ENCODE measurements at regions not wholly inside any gene's neighbourhood (a gene's known extent, or its start where the extent isn't known, plus 50 kb on each side); places are given as distances from the start of the nearest gene placed in this dataset.
"Not testable (repeated sequence)": the region's sequence is repeated elsewhere in the genome, so short reads cannot be mapped to it uniquely, and the experiment has no call there.

DNA sequence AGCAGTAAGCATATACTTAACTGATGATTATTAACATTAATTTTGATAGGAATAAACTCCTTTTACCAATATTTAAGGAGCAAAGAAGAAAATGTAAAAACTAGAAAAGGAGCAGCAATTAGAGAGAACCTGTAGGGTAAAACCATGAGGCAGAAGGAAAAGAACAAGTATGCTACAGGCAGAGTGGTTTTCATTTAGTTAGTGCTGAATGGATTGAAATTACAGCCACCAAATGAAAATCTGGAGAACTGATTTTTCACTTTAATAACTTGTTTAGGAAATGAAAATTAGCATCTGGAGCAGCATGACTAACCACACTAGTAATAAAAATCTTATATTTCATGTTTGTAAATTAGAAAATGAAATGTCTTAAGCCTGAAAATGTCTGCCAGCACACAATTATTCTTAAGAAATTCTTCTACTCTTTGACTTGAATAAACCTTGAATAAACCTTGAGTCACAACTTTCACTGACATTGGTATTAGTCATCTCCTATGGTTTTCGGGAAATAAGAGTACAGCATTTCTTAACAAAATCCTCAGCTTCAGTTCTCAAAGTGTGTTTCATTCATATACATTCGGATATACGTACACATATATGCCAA lies 1504.9 kb upstream of the C9orf72 start:
- no peak overlapping the region for H3K9ac ChIP-seq (ENCODE audit: insufficient read length, low read depth)

GRCh38 chr9:29100762-29101161 lies 1527.5 kb upstream of the C9orf72 start:
- no peak for TF ChIP-seq YY1 (IDR thresholded peaks at IDR 0.05; ENCODE audit: insufficient read depth, insufficient read length)
- no peak for TF ChIP-seq SUZ12 (IDR thresholded peaks at IDR 0.05; ENCODE audit: extremely low read depth, insufficient read depth, insufficient read length)
- TF ChIP-seq ZNF274 (IDR thresholded peaks at IDR 0.05; ENCODE audit: low read depth, low read length), result no peak
- no peak overlapping the region for H3K4me3 ChIP-seq (ENCODE audit: insufficient read length, low read depth)
- H3K4me1 ChIP-seq (ENCODE audit: insufficient read depth, insufficient read length), result no peaks in the 10 kb centered on the region
- H3K9me3 ChIP-seq (ENCODE audit: insufficient read depth, low read length), result no peaks in the 10 kb centered on the region
- H3K9ac ChIP-seq (ENCODE audit: insufficient read length, low read depth), result no peak overlapping the region
- DNase-seq (ENCODE audit: low read depth, low spot score), result no peak
- H3K27me3 ChIP-seq (ENCODE audit: insufficient read depth, insufficient read length), result no peaks in the 10 kb centered on the region
- H3K36me3 ChIP-seq (ENCODE audit: insufficient read depth, insufficient read length, low read length), result no peaks in the 10 kb centered on the region

More for the DNA sequence above, 1504.9 kb upstream of the C9orf72 start:
- no peak for DNase-seq (ENCODE audit: low read depth, low spot score)
- no peak overlapping the region for H3K4me3 ChIP-seq (ENCODE audit: insufficient read length, low read depth)
- H3K4me1 ChIP-seq (ENCODE audit: insufficient read depth, insufficient read length), result no peaks in the 10 kb centered on the region
- H3K36me3 ChIP-seq (ENCODE audit: insufficient read depth, insufficient read length, low read length), result no peaks in the 10 kb centered on the region
- no peaks in the 10 kb centered on the region for H3K27me3 ChIP-seq (ENCODE audit: insufficient read depth, insufficient read length)
- no peaks in the 10 kb centered on the region for H3K9me3 ChIP-seq (ENCODE audit: insufficient read depth, low read length)
- TF ChIP-seq YY1 (IDR thresholded peaks at IDR 0.05; ENCODE audit: insufficient read depth, insufficient read length) (no peak), ZNF274 (IDR thresholded peaks at IDR 0.05; ENCODE audit: low read depth, low read length) (no peak), SUZ12 (IDR thresholded peaks at IDR 0.05; ENCODE audit: extremely low read depth, insufficient read depth, insufficient read length) (no peak)

DNA sequence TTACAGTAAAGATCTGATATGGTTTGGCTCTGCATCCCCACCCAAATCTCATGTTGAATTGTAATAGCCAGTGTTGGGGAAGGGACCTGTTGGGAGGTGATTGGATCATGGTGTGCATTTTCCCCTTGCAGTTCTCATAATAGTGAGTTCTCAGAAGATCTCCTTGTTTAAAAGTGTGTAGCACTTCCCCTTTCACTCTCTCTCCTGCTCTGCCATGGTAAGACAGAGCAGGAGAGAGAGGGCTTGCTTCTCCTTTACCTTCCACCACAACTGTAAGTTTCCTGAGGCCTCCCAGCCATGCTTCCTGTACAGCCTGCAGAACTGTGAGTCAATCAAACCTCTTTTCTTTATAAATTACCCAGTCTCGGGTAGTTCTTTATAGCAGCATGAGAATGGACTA lies 1530.9 kb upstream of the C9orf72 start:
- H3K4me1 ChIP-seq (ENCODE audit: insufficient read depth, insufficient read length); H3K4me3 ChIP-seq (ENCODE audit: insufficient read length, low read depth); H3K9ac ChIP-seq (ENCODE audit: insufficient read length, low read depth); H3K9me3 ChIP-seq (ENCODE audit: insufficient read depth, low read length); H3K36me3 ChIP-seq (ENCODE audit: insufficient read depth, insufficient read length, low read length); DNase-seq (ENCODE audit: low read depth, low spot score); H3K27me3 ChIP-seq (ENCODE audit: insufficient read depth, insufficient read length): not testable (repeated sequence)

GRCh38 chr9:29118555-29118954 lies 1545.3 kb upstream of the C9orf72 start:
- no peaks in the 10 kb centered on the region for H3K9me3 ChIP-seq (ENCODE audit: insufficient read depth, low read length)
- H3K36me3 ChIP-seq (ENCODE audit: insufficient read depth, insufficient read length, low read length), result no peaks in the 10 kb centered on the region
- H3K27me3 ChIP-seq (ENCODE audit: insufficient read depth, insufficient read length), result no peaks in the 10 kb centered on the region
- no peak for DNase-seq (ENCODE audit: low read depth, low spot score)
- no peaks in the 10 kb centered on the region for H3K4me1 ChIP-seq (ENCODE audit: insufficient read depth, insufficient read length)
- TF ChIP-seq SUZ12 (IDR thresholded peaks at IDR 0.05; ENCODE audit: extremely low read depth, insufficient read depth, insufficient read length) (no peak), ZNF274 (IDR thresholded peaks at IDR 0.05; ENCODE audit: low read depth, low read length) (no peak), YY1 (IDR thresholded peaks at IDR 0.05; ENCODE audit: insufficient read depth, insufficient read length) (no peak)
- no peak overlapping the region for H3K4me3 ChIP-seq (ENCODE audit: insufficient read length, low read depth)
- H3K9ac ChIP-seq (ENCODE audit: insufficient read length, low read depth), result no peak overlapping the region

- no peak for DNase-seq (ENCODE audit: low read depth, low spot score)
- TF ChIP-seq SUZ12 (IDR thresholded peaks at IDR 0.05; ENCODE audit: extremely low read depth, insufficient read depth, insufficient read length) (no peak), ZNF274 (IDR thresholded peaks at IDR 0.05; ENCODE audit: low read depth, low read length) (no peak), YY1 (IDR thresholded peaks at IDR 0.05; ENCODE audit: insufficient read depth, insufficient read length) (no peak)
- Histone ChIP-seq H3K4me3 (ENCODE audit: insufficient read length, low read depth) (no peak overlapping the region), H3K36me3 (ENCODE audit: insufficient read depth, insufficient read length, low read length) (no peaks in the 10 kb centered on the region), H3K27me3 (ENCODE audit: insufficient read depth, insufficient read length) (no peaks in the 10 kb centered on the region), H3K9ac (ENCODE audit: insufficient read length, low read depth) (no peak overlapping the region), H3K9me3 (ENCODE audit: insufficient read depth, low read length) (peaks cover 54% of the 10 kb centered on the region), H3K4me1 (ENCODE audit: insufficient read depth, insufficient read length) (no peaks in the 10 kb centered on the region)
Measured at GRCh38 chr9:29126783-29127182, 1553.5 kb upstream of the C9orf72 start.

DNA sequence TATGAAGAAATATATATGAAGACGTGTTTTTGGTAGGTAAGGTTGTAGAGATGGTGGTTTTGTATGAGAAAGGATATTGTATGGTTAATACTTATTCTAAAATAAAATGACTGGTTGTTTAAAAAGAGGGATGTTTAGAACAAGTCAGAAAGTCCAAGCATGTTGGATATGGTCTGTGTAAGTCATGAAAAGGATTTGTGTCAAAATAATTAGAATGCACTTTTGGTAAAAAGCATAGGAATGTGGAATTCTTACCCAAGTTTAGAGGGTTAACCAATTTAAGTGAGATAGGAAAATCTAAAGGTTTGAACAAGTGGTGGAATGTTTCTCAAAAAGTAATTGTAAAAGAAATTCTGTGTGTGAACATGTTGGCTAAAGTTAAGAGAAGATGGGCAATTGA lies 1556.5 kb upstream of the C9orf72 start:
- no peaks in the 10 kb centered on the region for H3K27me3 ChIP-seq (ENCODE audit: insufficient read depth, insufficient read length)
- H3K4me1 ChIP-seq (ENCODE audit: insufficient read depth, insufficient read length), result no peaks in the 10 kb centered on the region
- H3K9ac ChIP-seq (ENCODE audit: insufficient read length, low read depth), result no peak overlapping the region
- no peaks in the 10 kb centered on the region for H3K36me3 ChIP-seq (ENCODE audit: insufficient read depth, insufficient read length, low read length)
- TF ChIP-seq SUZ12 (IDR thresholded peaks at IDR 0.05; ENCODE audit: extremely low read depth, insufficient read depth, insufficient read length), result no peak
- no peak for TF ChIP-seq YY1 (IDR thresholded peaks at IDR 0.05; ENCODE audit: insufficient read depth, insufficient read length)
- TF ChIP-seq ZNF274 (IDR thresholded peaks at IDR 0.05; ENCODE audit: low read depth, low read length), result no peak
- H3K9me3 ChIP-seq (ENCODE audit: insufficient read depth, low read length), result peaks cover 61% of the 10 kb centered on the region
- no peak overlapping the region for H3K4me3 ChIP-seq (ENCODE audit: insufficient read length, low read depth)
- no peak for DNase-seq (ENCODE audit: low read depth, low spot score)

DNA sequence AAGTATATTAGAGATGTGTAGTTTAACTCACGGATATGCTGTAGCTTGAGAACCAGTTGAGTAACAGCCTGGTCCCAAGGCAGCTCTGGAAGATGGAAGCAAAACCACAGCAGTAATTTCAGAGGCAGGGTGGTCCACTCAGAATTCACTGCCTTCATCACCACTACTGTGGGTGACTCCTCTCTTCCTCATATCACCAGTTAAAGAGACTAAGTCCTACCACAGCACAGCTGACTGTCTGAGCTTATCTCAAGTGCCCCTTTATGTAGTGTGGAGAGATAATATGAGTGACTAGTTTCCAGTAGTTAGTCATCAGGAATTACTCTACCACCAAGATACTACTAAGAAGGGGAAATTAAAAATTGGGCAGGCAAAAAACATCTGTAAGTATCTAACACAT lies 1571.2 kb upstream of the C9orf72 start:
- Histone ChIP-seq H3K4me1 (ENCODE audit: insufficient read depth, insufficient read length) (no peaks in the 10 kb centered on the region), H3K9ac (ENCODE audit: insufficient read length, low read depth) (no peak overlapping the region), H3K36me3 (ENCODE audit: insufficient read depth, insufficient read length, low read length) (no peaks in the 10 kb centered on the region), H3K27me3 (ENCODE audit: insufficient read depth, insufficient read length) (no peaks in the 10 kb centered on the region), H3K4me3 (ENCODE audit: insufficient read length, low read depth) (no peak overlapping the region), H3K9me3 (ENCODE audit: insufficient read depth, low read length) (no peaks in the 10 kb centered on the region)
- no peak for TF ChIP-seq SUZ12 (IDR thresholded peaks at IDR 0.05; ENCODE audit: extremely low read depth, insufficient read depth, insufficient read length)
- no peak for TF ChIP-seq YY1 (IDR thresholded peaks at IDR 0.05; ENCODE audit: insufficient read depth, insufficient read length)
- no peak for TF ChIP-seq ZNF274 (IDR thresholded peaks at IDR 0.05; ENCODE audit: low read depth, low read length)
- no peak for DNase-seq (ENCODE audit: low read depth, low spot score)

GRCh38 chr9:29150606-29151005 lies 1577.3 kb upstream of the C9orf72 start:
- Histone ChIP-seq H3K4me1 (ENCODE audit: insufficient read depth, insufficient read length) (no peaks in the 10 kb centered on the region), H3K9ac (ENCODE audit: insufficient read length, low read depth) (no peak overlapping the region), H3K4me3 (ENCODE audit: insufficient read length, low read depth) (no peak overlapping the region), H3K36me3 (ENCODE audit: insufficient read depth, insufficient read length, low read length) (no peaks in the 10 kb centered on the region), H3K9me3 (ENCODE audit: insufficient read depth, low read length) (no peaks in the 10 kb centered on the region), H3K27me3 (ENCODE audit: insufficient read depth, insufficient read length) (no peaks in the 10 kb centered on the region)
- TF ChIP-seq YY1 (IDR thresholded peaks at IDR 0.05; ENCODE audit: insufficient read depth, insufficient read length) (no peak), ZNF274 (IDR thresholded peaks at IDR 0.05; ENCODE audit: low read depth, low read length) (no peak), SUZ12 (IDR thresholded peaks at IDR 0.05; ENCODE audit: extremely low read depth, insufficient read depth, insufficient read length) (no peak)
- DNase-seq (ENCODE audit: low read depth, low spot score), result no peak

Data from NT2/D1 (cell line).